Skin of body (tissue), 1 donor: ENCODE measurements at regions not wholly inside any gene's neighbourhood (a gene's known extent, or its start where the extent isn't known, plus 50 kb on each side); places are given as distances from the start of the nearest gene placed in this dataset.
A peak's percentile ranks its signal among the peaks of the same experiment; 100 is the strongest.

Experiments used
- DNase-seq: peaks from one replicate; lab custom pipeline; 2025; lab: John Stamatoyannopoulos, UW

GRCh38 chrX:39728852-39729598 lies 368.7 kb downstream of the BCOR start:
- no peak for DNase-seq

GRCh38 chrX:39729981-39730661 lies 367.6 kb downstream of the BCOR start:
- no peak for DNase-seq

- peak; percentile 59 for DNase-seq
Observed at GRCh38 chrX:39730662-39731329, 367.0 kb downstream of the BCOR start.

DNA sequence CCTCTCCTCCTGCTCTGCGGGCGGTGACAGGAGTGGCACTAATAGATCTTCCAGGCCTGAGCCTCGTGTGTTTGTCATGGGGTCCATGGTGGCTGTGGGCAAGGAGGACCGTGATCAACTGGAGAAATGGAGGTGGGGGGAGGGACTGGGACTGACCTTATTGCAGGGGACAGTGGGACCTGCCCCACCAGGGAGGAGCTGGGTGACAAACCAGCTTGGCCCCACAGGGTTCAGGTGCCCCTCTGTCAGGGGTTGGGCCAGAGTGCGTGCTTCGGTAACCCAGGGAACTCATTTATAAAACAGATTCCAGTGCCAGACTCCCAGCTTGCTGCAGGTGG lies 366.5 kb downstream of the BCOR start:
- no peak for DNase-seq

GRCh38 chrX:39731735-39732134 lies 366.0 kb downstream of the BCOR start:
- no peak for DNase-seq

DNA sequence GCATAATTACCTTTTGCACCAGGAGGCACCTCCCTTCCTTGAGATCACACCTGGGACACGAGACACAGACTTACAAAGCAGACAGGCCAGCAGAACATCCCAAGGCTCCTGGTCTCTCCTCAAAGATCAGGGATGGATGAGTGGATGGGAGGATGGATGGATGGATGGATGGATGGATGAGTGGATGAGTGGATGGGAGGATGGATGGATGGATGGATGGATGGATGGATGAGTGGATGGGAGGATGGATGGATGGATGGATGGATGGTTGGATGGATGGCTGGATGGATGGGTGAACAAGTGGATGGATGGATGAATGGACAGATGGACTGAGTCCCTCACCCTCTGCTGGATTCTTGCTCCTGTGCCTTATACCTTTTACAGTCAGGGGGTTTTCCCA lies 364.0 kb downstream of the BCOR start:
- no peak for DNase-seq

DNA sequence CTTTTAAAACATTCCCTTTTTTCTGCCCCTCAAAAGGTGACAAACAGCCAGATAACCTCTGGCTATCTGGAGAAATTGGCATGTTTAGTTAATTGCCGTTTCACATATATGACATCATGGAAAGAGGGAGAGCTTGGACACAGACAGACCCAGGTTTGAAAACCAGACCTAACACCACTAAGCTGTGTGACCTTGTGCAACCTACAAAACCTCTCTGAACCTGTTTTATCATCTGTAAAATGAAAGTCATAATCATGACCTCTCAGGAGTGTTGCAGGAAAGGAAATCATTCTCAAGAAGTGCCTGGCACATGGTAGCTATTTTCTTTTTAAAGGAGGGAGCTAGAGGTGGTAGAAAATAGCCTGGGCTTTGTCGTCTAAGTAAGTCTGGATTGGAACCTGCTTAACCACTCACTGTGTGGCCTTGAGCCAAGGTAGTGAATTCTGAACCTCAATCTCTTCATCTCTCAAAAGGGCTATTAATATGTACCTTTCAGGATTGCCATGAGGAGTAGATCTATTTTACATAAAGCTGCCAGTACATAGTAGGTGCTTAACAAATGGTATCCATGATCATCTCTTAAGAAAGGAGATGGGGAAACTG lies 363.5 kb downstream of the BCOR start:
- no peak for DNase-seq

DNA sequence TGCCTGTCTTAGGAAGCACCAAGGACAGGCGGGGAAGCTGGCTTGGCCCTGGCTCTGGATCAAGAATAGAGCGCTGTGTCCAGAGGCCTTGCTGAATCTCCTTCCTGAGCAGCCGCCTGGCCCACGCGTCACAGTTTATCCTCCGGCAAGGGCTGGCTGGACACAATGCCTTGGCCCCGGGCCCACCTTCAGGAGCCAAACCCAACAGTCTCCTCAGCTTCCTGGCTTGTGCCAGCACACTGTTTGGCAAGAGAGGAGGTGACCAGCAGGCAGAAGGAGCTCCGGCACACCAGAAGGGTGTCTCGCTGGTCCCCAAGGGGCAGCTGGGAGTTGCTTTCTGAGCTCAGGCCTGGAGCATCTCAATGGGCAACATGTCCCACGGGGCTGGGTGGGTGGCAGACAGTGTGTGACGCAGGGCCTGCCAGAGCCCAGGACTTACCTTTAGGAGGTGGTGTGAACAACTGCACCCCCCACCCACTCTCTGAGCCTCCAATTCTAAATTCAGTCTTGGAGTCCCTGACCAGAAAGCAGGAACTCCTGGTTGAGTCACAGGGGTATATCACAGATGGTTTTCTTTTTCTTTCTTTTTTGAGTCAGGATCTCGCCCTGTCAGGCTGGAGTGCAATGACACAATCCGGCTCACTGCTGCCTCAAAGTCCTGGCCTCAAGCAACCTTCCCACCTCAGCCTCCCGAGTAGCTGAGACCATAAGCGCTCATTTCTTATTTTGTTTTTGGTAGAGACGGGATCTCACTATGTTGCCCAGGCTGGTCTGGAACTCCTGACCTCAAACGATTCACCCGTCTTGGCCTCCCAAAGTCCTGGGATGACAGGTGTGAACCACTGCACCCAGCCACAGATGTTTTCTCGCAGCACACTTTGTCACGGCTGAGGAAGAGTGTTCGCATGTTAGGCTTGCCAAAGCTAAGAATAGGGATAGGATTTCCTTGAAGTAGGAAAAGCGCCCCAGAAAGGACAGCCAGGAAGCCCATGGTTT lies 361.2 kb downstream of the BCOR start:
- DNase-seq = no peak

GRCh38 chrX:39739585-39739984 lies 358.2 kb downstream of the BCOR start:
- no peak for DNase-seq

DNA sequence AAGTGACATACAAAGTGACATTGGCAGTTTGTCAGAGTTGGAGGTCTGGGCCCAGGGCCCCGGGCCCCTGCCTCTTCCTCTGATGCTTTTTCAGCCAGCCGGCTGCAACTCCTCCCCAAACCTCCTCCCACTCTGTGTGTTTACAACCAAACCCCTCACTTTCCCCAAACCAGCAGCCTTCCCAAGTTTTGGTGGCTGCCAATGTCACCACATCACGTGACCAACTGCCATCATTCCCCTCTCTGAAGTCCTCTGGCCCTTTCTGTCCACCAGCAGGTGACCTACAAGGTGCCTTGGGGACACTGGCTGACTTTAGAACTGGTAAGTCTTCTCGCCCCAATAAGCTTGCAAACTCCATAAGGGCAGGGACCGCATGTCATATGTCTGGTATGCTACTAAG lies 357.7 kb downstream of the BCOR start:
- DNase-seq = no peak

- no peak for DNase-seq
Observed at GRCh38 chrX:39741904-39742303, 355.9 kb downstream of the BCOR start.

GRCh38 chrX:39745818-39746217 lies 351.9 kb downstream of the BCOR start:
- DNase-seq = no peak

DNA sequence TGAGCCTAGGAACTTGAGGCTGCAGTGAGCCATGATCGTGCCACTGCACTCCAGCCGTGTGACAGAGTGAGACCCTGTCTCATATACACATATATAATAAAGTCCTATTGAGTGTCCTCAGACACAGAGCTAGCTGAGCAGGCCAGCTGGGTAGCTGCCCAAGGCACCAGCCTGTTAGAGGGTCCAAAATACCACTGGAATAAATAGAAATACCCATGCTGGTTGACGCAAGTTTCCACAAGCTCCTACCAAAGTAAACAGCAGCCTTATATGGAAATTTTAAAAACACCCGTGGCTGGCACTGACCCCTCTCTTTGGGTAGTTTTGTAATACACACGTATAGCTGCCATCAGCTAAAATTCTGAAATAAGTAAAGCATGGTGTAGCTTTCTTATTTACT lies 348.6 kb downstream of the BCOR start:
- no peak for DNase-seq

DNA sequence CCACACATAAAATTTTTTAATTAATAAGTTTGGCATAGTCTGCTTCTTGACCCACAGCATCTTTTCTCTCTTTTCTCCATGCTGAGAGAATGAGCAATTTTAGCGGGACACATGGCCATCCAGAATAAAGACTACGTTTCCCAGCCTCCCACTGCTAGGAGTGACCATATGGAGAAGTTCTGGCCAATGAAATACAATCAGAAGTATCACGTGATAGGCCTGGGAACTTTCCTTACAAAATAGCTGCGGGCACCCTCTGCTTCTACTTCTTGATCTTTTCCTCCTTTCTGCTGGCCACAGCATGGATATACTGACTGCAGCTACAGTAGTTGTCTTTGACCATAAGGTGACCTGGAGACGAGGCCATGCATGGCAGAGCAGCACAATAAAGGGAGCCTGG lies 348.0 kb downstream of the BCOR start:
- no peak for DNase-seq

GRCh38 chrX:39750256-39750790 lies 347.4 kb downstream of the BCOR start:
- no peak for DNase-seq

- no peak for DNase-seq
Observed at GRCh38 chrX:39750848-39751247, 346.9 kb downstream of the BCOR start.

DNA sequence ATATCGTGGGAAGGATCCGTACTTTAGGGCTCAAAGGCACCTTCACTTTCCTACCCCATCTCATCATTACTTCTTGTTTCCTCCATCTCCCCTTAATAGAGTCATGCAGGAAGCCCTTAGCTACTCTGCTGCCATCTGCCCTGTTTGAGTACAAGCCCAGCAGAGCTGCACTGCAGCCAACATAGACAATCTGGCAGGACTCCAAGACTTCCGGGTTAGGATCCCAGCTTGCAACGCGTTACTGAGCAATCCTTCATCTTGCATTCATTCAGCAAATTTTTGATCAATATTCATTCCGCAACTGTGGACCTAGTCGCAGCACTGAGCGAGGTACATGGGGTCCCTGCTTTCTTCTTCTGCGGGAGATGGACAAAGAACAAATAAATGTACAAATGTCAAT lies 344.9 kb downstream of the BCOR start:
- peak; percentile 1 for DNase-seq

DNA sequence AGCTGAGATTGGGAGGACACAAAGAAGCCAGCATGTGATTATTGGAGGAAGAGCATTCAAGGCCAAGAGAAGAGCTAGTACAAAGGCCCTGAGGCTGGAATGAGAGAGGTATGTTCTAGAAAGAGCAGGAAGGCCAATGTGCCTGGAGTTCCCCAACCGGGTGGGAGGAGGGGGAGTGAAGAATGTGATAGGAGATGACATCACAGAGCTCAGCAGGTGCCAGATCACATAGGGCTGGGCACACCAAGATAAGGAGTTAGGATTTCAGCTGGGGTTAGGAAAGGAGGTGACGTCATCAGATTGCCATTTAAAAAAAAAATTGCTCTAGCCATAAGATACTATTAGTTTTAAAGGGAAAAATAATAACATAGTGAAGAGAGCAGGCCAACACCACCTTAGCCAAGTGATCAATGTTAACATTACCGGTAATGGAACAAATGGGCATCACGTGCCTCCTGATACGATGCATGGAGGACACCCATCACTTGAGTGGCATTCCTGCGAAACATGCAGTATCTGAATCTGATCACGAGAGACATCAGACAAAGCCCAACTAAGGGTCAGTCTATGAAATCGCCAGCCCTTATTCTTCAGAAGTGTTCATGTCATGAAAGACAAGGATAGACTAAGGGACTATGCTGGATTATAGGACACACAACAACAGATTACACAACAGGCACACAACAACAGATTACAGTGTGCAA lies 344.3 kb downstream of the BCOR start:
- DNase-seq = no peak

- peak; percentile 35 for DNase-seq
Observed at GRCh38 chrX:39755143-39756032, 342.4 kb downstream of the BCOR start.
